ENCODE measurements at regions not wholly inside any gene's neighbourhood (a gene's known extent, or its start where the extent isn't known, plus 50 kb on each side); places are given as distances from the start of the nearest gene placed in this dataset.

- intact Hi-C loops (cut with DNase I, micrococcal nuclease) = no loop called here
- no peaks in the 10 kb centered on the region for H3K36me3 ChIP-seq (ENCODE audit: low read depth)
- no peaks in the 10 kb centered on the region for H3K4me1 ChIP-seq (ENCODE audit: low read depth)
- DNase-seq (no peak), ATAC-seq (no peak)
- no peaks in the 10 kb centered on the region for H3K9me3 ChIP-seq
- TF ChIP-seq CTCF (IDR thresholded peaks at IDR 0.05) = no peak
- H3K4me3 ChIP-seq = no peak overlapping the region
Observed at GRCh38 chr13:31885994-31886393, 145.6 kb upstream of the FRY start.

GRCh38 chr13:31887286-31887685 lies 144.3 kb upstream of the FRY start:
- TF ChIP-seq CTCF (IDR thresholded peaks at IDR 0.05) = no peak
- no peaks in the 10 kb centered on the region for H3K36me3 ChIP-seq (ENCODE audit: low read depth)
- ATAC-seq = no peak
- no peaks in the 10 kb centered on the region for H3K9me3 ChIP-seq
- H3K4me1 ChIP-seq (ENCODE audit: low read depth) = no peaks in the 10 kb centered on the region
- intact Hi-C loops (cut with DNase I, micrococcal nuclease) = no loop called here
- DNase-seq = no peak
- H3K4me3 ChIP-seq = no peak overlapping the region

GRCh38 chr13:31890946-31891345 lies 140.6 kb upstream of the FRY start:
- TF ChIP-seq CTCF (IDR thresholded peaks at IDR 0.05) = no peak
- H3K4me3 ChIP-seq = no peak overlapping the region
- H3K9me3 ChIP-seq = no peaks in the 10 kb centered on the region
- DNase-seq = no peak
- ATAC-seq = no peak
- H3K4me1 ChIP-seq (ENCODE audit: low read depth) = no peaks in the 10 kb centered on the region
- H3K36me3 ChIP-seq (ENCODE audit: low read depth) = no peaks in the 10 kb centered on the region
- intact Hi-C loops (cut with DNase I, micrococcal nuclease) = no loop called here

GRCh38 chr13:31891472-31891871 lies 140.1 kb upstream of the FRY start:
- TF ChIP-seq CTCF (IDR thresholded peaks at IDR 0.05) = no peak
- no peak for ATAC-seq
- intact Hi-C loops (cut with DNase I, micrococcal nuclease) = no loop called here
- no peaks in the 10 kb centered on the region for H3K9me3 ChIP-seq
- DNase-seq = no peak
- H3K4me1 ChIP-seq (ENCODE audit: low read depth) = no peaks in the 10 kb centered on the region
- H3K4me3 ChIP-seq = no peak overlapping the region
- no peaks in the 10 kb centered on the region for H3K36me3 ChIP-seq (ENCODE audit: low read depth)

- Histone ChIP-seq H3K4me1 (ENCODE audit: low read depth) (no peaks in the 10 kb centered on the region), H3K9me3 (no peaks in the 10 kb centered on the region), H3K4me3 (no peak overlapping the region), H3K36me3 (ENCODE audit: low read depth) (no peaks in the 10 kb centered on the region)
- DNase-seq = no peak
- intact Hi-C loops (cut with DNase I, micrococcal nuclease) = no loop called here
- TF ChIP-seq CTCF (IDR thresholded peaks at IDR 0.05) = no peak
- ATAC-seq = no peak
Observed at GRCh38 chr13:31894931-31895330, 136.6 kb upstream of the FRY start.

GRCh38 chr13:31895691-31896090 lies 135.9 kb upstream of the FRY start:
- Histone ChIP-seq H3K4me3 (no peak overlapping the region), H3K36me3 (ENCODE audit: low read depth) (no peaks in the 10 kb centered on the region), H3K9me3 (no peaks in the 10 kb centered on the region), H3K4me1 (ENCODE audit: low read depth) (no peaks in the 10 kb centered on the region)
- DNase-seq (no peak), ATAC-seq (no peak)
- intact Hi-C loops (cut with DNase I, micrococcal nuclease) = no loop called here
- TF ChIP-seq CTCF (IDR thresholded peaks at IDR 0.05) = no peak

All from mucosa of descending colon (tissue), 3 donors.